Caco-2 (cell line): ENCODE measurements at regions not wholly inside any gene's neighbourhood (a gene's known extent, or its start where the extent isn't known, plus 50 kb on each side); places are given as distances from the start of the nearest gene placed in this dataset.
"Not testable (repeated sequence)": the region's sequence is repeated elsewhere in the genome, so short reads cannot be mapped to it uniquely, and the experiment has no call there.

Source experiments
- BruUV-seq: library from RNA; stranded (reverse); fragments of 400-500 nt; replicated peaks from 2 replicates; lab custom pipeline; 2021; lab: Mats Ljungman, UMichigan
- CTCF ChIA-PET: fragments of 300-600 bp; sonication (Branson Sonifier 250); formaldehyde crosslinking; loops from one replicate; lab custom pipeline; 2022; ENCODE audit warnings: antibody characterized with exemption; lab: Charles Lee
- POLR2A ChIA-PET: fragments of 300-600 bp; sonication (Branson Sonifier 250); formaldehyde crosslinking; loops from one replicate; lab custom pipeline; 2022; ENCODE audit warnings: antibody characterized with exemption; lab: Charles Lee
- DNase-seq, 2 experiments: peaks; one replicate each; pipeline versions ENCODE4 v3.0.0 to v3.0.0-alpha.2; 2020 to 2022
- H3K27me3 ChIP-seq: replicated peaks from 2 replicates; pipeline ENCODE4 v1.6.0; 2011; ENCODE audit warnings: low read length; ENCODE audit not compliant: control insufficient read depth, insufficient read depth
- H3K36me3 ChIP-seq: 2 replicates; pipeline ENCODE4 v1.5.1; 2011; ENCODE audit warnings: low read length; ENCODE audit not compliant: control insufficient read depth, insufficient read depth
- H3K4me1 ChIP-seq: fragments of 250-450 bp; sonication (Bioruptor Pico); 2 replicates; pipeline ENCODE4 v1.5.1; 2020; ENCODE audit warnings: mild to moderate bottlenecking
- H3K4me3 ChIP-seq: 2 replicates; pipeline ENCODE4 v1.5.1; 2011; ENCODE audit warnings: low read depth, mild to moderate bottlenecking, control low read depth, low read length
- H3K9me3 ChIP-seq: fragments of 250-450 bp; sonication (Bioruptor Pico); 2 replicates; pipeline ENCODE4 v1.5.1; 2020; ENCODE audit warnings: mild to moderate bottlenecking, moderate library complexity
- H3K27ac Mint-ChIP-seq: one replicate; pipeline ENCODE4 v1.8.0; 2022; ENCODE audit warnings: mixed read lengths; ENCODE audit not compliant: unreplicated experiment
- H3K27me3 Mint-ChIP-seq: one replicate; pipeline ENCODE4 v1.8.0; 2022; ENCODE audit warnings: mixed read lengths; ENCODE audit not compliant: insufficient read depth, unreplicated experiment
- H3K36me3 Mint-ChIP-seq: one replicate; pipeline ENCODE4 v1.8.0; 2022; ENCODE audit warnings: mild to moderate bottlenecking, mixed read lengths; ENCODE audit not compliant: insufficient read depth, unreplicated experiment
- H3K4me1 Mint-ChIP-seq: one replicate; pipeline ENCODE4 v1.8.0; 2022; ENCODE audit warnings: low read depth, mixed read lengths; ENCODE audit not compliant: unreplicated experiment
- H3K4me3 Mint-ChIP-seq: one replicate; pipeline ENCODE4 v1.8.0; 2022; ENCODE audit warnings: mild to moderate bottlenecking, moderate library complexity, mixed read lengths; ENCODE audit not compliant: unreplicated experiment
- H3K9me3 Mint-ChIP-seq: one replicate; pipeline ENCODE4 v1.8.0; 2022; ENCODE audit warnings: mixed read lengths; ENCODE audit not compliant: unreplicated experiment
- intact Hi-C: fragments of 100-400 bp; cut with micrococcal nuclease; formaldehyde crosslinking; loops from one replicate; pipeline ENCODE4 v1.10.0; 2022; ENCODE audit not compliant: unreplicated experiment
- TF ChIP-seq, protein P1 (sequence below), 2 experiments: fragments of 200-600 bp in 1 of 2; IDR thresholded peaks; 1 replicate in 1 of 2; 2 replicates in 1 of 2; pipeline versions ENCODE4 v1.5.1 to v1.8.0; 2011 to 2022; ENCODE audit warnings: antibody characterized with exemption in 1 of 2, control low read depth in 1 of 2, inconsistent platforms in 1 of 2, low read depth in 1 of 2, low read length in 1 of 2, mild to moderate bottlenecking in 1 of 2, moderate library complexity in 1 of 2; ENCODE audit not compliant: insufficient read depth in 1 of 2, severe bottlenecking in 1 of 2, unreplicated experiment in 1 of 2

DNA sequence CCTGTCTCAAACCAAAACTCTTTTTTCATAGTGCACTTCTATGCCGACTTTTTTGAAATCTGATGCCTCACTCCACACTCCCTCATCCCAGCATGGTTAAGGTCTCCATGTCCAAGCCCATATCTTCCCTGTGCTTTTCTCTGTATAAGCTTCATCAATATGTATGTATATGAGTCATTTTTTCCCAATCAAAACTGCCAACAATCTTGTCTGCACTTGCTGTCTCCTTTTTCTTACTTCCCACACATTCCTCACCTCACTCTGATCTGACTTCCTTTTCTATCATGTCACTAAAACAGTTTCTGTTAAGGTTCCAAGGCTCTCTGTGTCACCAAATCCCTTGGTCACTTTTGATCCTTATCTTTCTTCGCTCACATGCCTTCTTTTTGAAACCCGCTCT lies 88.2 kb upstream of the GPR50 start:
- Histone ChIP-seq H3K4me1 (no peaks in the 10 kb centered on the region), H3K9me3 (no peaks in the 10 kb centered on the region), H3K36me3 (no peaks in the 10 kb centered on the region), H3K4me3 (no peak overlapping the region), H3K27me3 (no peaks in the 10 kb centered on the region)
- ChIA-PET POLR2A (no interaction called here), CTCF (no interaction called here)
- Mint-ChIP-seq H3K36me3 (no peaks in the 10 kb centered on the region), H3K4me3 (no peak overlapping the region), H3K9me3 (no peaks in the 10 kb centered on the region), H3K4me1 (no peaks in the 10 kb centered on the region), H3K27me3 (peaks cover 6% of the 10 kb centered on the region), H3K27ac (no peak overlapping the region)
- DNase-seq, result no peak
- TF ChIP-seq, protein P1, sequence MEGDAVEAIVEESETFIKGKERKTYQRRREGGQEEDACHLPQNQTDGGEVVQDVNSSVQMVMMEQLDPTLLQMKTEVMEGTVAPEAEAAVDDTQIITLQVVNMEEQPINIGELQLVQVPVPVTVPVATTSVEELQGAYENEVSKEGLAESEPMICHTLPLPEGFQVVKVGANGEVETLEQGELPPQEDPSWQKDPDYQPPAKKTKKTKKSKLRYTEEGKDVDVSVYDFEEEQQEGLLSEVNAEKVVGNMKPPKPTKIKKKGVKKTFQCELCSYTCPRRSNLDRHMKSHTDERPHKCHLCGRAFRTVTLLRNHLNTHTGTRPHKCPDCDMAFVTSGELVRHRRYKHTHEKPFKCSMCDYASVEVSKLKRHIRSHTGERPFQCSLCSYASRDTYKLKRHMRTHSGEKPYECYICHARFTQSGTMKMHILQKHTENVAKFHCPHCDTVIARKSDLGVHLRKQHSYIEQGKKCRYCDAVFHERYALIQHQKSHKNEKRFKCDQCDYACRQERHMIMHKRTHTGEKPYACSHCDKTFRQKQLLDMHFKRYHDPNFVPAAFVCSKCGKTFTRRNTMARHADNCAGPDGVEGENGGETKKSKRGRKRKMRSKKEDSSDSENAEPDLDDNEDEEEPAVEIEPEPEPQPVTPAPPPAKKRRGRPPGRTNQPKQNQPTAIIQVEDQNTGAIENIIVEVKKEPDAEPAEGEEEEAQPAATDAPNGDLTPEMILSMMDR (IDR thresholded peaks at IDR 0.05; ENCODE audit: insufficient read depth in 1 of 2, low read depth in 1 of 2, low read length in 1 of 2, severe bottlenecking in 1 of 2, unreplicated experiment in 1 of 2), result no peak
- intact Hi-C loops, result no loop called here
- no TSS peak for BruUV-seq

DNA sequence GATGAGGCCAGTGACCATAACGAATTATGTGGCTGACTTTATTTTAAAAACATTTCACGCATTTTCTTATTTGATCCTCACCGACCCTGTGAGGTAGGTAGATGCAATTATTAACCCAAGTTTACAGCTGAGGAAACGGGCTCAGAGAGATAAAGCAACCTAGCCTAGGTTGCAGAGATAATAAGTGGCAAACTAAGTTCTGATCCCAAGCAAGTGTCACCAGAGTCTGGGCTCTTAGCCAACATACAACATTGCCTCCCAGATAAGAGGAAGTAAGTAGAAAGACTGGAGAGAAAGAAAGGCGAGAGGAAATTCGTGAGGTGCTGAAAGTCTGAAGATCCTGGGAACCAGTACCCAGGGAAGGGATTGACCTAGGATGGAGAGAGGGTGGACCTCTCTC lies 77.4 kb upstream of the GPR50 start:
- no peaks in the 10 kb centered on the region for H3K36me3 Mint-ChIP-seq
- no peak overlapping the region for H3K4me3 Mint-ChIP-seq
- ChIA-PET POLR2A (no interaction called here), CTCF (interaction anchor here (0.6 kb wide), 1 partner anchor 651 kb away, joined by 3 read pairs; no protein-coding TSS in a partner anchor)
- intact Hi-C loops, result no loop called here
- H3K9me3 Mint-ChIP-seq, result no peaks in the 10 kb centered on the region
- peaks cover 15% of the 10 kb centered on the region for H3K27me3 Mint-ChIP-seq
- no peak overlapping the region for H3K27ac Mint-ChIP-seq
- Histone ChIP-seq H3K4me1 (no peaks in the 10 kb centered on the region), H3K4me3 (no peak overlapping the region), H3K27me3 (no peaks in the 10 kb centered on the region), H3K9me3 (no peaks in the 10 kb centered on the region), H3K36me3 (no peaks in the 10 kb centered on the region)
- BruUV-seq, result no TSS peak
- DNase-seq, result no peak
- H3K4me1 Mint-ChIP-seq, result no peaks in the 10 kb centered on the region
- TF ChIP-seq, protein P1 (IDR thresholded peaks at IDR 0.05; ENCODE audit: insufficient read depth in 1 of 2, low read depth in 1 of 2, low read length in 1 of 2, severe bottlenecking in 1 of 2, unreplicated experiment in 1 of 2), result no peak

DNA sequence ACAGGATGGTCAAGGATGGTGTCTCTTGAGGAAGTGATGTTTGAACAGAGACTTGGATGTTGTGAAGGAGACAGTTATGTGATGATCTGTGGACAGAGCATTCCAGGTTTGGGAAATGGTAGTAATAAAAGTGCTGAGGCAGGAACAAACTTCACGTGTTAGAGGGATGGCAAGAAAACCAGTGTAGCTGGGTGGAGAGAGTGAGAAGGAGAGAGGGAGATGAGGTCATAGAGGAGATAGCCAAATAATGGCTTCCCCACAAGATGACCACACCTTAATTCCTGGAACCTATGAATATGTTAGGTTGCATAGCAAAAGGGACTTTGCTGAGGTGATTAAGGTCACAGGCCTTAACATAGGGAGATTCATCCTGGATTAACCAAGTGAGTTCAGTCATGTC lies 75.6 kb upstream of the GPR50 start:
- intact Hi-C loops, result no loop called here
- BruUV-seq, result no TSS peak

DNA sequence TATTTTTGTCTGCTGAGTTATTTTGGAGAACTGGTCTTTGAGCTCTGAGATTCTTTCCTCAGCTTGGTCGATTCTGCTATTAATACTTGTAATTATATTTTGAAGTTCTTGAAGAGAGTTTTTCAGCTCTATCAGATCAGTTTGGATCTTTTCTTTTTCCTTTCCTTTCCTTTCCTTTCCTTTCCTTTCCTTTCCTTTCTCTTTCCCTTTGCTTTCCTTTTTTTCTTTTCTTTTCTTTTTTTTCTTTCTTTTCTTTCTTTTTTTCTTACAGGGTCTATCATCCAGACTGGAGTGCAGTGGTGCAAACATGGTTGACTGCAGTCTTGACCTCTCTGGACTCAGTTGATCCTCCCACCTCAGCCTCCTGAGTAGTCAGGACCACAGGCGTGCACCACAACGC lies 63.2 kb upstream of the GPR50 start:
- H3K4me1 ChIP-seq, H3K36me3 ChIP-seq, BruUV-seq, H3K27ac Mint-ChIP-seq, H3K9me3 Mint-ChIP-seq, H3K9me3 ChIP-seq, H3K36me3 Mint-ChIP-seq, CTCF ChIA-PET, POLR2A ChIA-PET, intact Hi-C loops, H3K27me3 ChIP-seq, H3K4me1 Mint-ChIP-seq, H3K4me3 Mint-ChIP-seq, DNase-seq, H3K4me3 ChIP-seq: not testable (repeated sequence)
- peaks cover 23% of the 10 kb centered on the region for H3K27me3 Mint-ChIP-seq

More for the DNA sequence above, 75.6 kb upstream of the GPR50 start:
- Histone ChIP-seq H3K27me3 (no peaks in the 10 kb centered on the region), H3K4me1 (no peaks in the 10 kb centered on the region), H3K36me3 (no peaks in the 10 kb centered on the region), H3K4me3 (no peak overlapping the region), H3K9me3 (no peaks in the 10 kb centered on the region)
- Mint-ChIP-seq H3K36me3 (no peaks in the 10 kb centered on the region), H3K4me3 (no peak overlapping the region), H3K4me1 (no peaks in the 10 kb centered on the region), H3K9me3 (no peaks in the 10 kb centered on the region), H3K27ac (no peak overlapping the region), H3K27me3 (peaks cover 11% of the 10 kb centered on the region)
- no peak for DNase-seq
- POLR2A ChIA-PET, result no interaction called here
- TF ChIP-seq, protein P1 (IDR thresholded peaks at IDR 0.05; ENCODE audit: insufficient read depth in 1 of 2, low read depth in 1 of 2, low read length in 1 of 2, severe bottlenecking in 1 of 2, unreplicated experiment in 1 of 2), result no peak
- CTCF ChIA-PET, result no interaction called here
